SK-N-MC (cell line): ENCODE measurements at regions not wholly inside any gene's neighbourhood (a gene's known extent, or its start where the extent isn't known, plus 50 kb on each side); places are given as distances from the start of the nearest gene placed in this dataset.

ENCODE experiments used
- DNase-seq: peaks from one replicate; pipeline ENCODE4 v3.0.0-alpha.2; 2011; ENCODE audit warnings: low read depth, low spot score
- H3K27ac ChIP-seq: fragments of 200-600 bp; sonication (generic); 2 replicates; pipeline ENCODE4 v1.5.1; 2016; ENCODE audit warnings: mixed run types
- H3K36me3 ChIP-seq: fragments of 200-600 bp; sonication (generic); 2 replicates; pipeline ENCODE4 v1.6.1; 2017; ENCODE audit warnings: antibody characterized with exemption, low read length, mixed read lengths; ENCODE audit not compliant: insufficient read depth
- H3K4me3 ChIP-seq: fragments of 200-600 bp; sonication (generic); 2 replicates; pipeline ENCODE4 v1.5.1; 2016
- H3K9ac ChIP-seq: fragments of 200-600 bp; sonication (generic); 2 replicates; pipeline ENCODE4 v1.8.0; 2017; ENCODE audit warnings: mixed run types, mixed read lengths; ENCODE audit not compliant: insufficient read length
- H3K9me3 ChIP-seq: fragments of 200-600 bp; sonication (generic); 2 replicates; pipeline ENCODE4 v1.6.1; 2017; ENCODE audit warnings: low read depth, mild to moderate bottlenecking, antibody characterized with exemption, low read length, moderate library complexity, mixed read lengths
- EZH2 ChIP-seq: fragments of 200-600 bp; sonication (generic); IDR thresholded peaks from one replicate; pipeline ENCODE4 v1.6.1; 2017; ENCODE audit warnings: antibody characterized with exemption
- FOXP2 ChIP-seq: optimal IDR thresholded peaks from 2 replicates; pipeline ENCODE3; 2011; ENCODE audit warnings: mild to moderate bottlenecking, moderate library complexity; ENCODE audit not compliant: insufficient read depth; ENCODE audit errors: extremely low read length, control extremely low read depth
- POLR2AphosphoS5 ChIP-seq: IDR thresholded peaks from 2 replicates; pipeline ENCODE4 v1.6.1; 2012; ENCODE audit warnings: mild to moderate bottlenecking, low read depth, low read length, borderline replicate concordance

GRCh38 chr20:60365064-60365666, 406.9 kb downstream of the CDH26 start:
- no peak for DNase-seq
- Histone ChIP-seq H3K36me3 (no peaks in the 10 kb centered on the region), H3K9ac (no peak overlapping the region), H3K9me3 (no peaks in the 10 kb centered on the region), H3K4me3 (no peak overlapping the region), H3K27ac (no peak overlapping the region)
- TF ChIP-seq FOXP2 (no peak), EZH2 (no peak), POLR2AphosphoS5 (no peak)

- H3K4me3 ChIP-seq = no peak overlapping the region
- H3K9me3 ChIP-seq = no peaks in the 10 kb centered on the region
- no peak for DNase-seq
- H3K36me3 ChIP-seq = no peaks in the 10 kb centered on the region
- no peak overlapping the region for H3K9ac ChIP-seq
- no peak overlapping the region for H3K27ac ChIP-seq
- no peak for TF ChIP-seq POLR2AphosphoS5
- TF ChIP-seq FOXP2 = no peak
- TF ChIP-seq EZH2 = no peak
Observed at GRCh38 chr20:60365882-60366281, 407.7 kb downstream of the CDH26 start.

GRCh38 chr20:60371384-60371783, 413.2 kb downstream of the CDH26 start:
- H3K4me3 ChIP-seq = no peak overlapping the region
- no peaks in the 10 kb centered on the region for H3K36me3 ChIP-seq
- TF ChIP-seq FOXP2 (no peak), EZH2 (no peak), POLR2AphosphoS5 (no peak)
- no peak overlapping the region for H3K27ac ChIP-seq
- H3K9ac ChIP-seq = no peak overlapping the region
- H3K9me3 ChIP-seq = no peaks in the 10 kb centered on the region
- DNase-seq = no peak

- Histone ChIP-seq H3K4me3 (no peak overlapping the region), H3K27ac (no peak overlapping the region), H3K9ac (no peak overlapping the region), H3K9me3 (no peaks in the 10 kb centered on the region), H3K36me3 (no peaks in the 10 kb centered on the region)
- DNase-seq = no peak
- TF ChIP-seq FOXP2 (no peak), EZH2 (no peak), POLR2AphosphoS5 (no peak)
Observed at GRCh38 chr20:60372275-60372674, 414.1 kb downstream of the CDH26 start.

- H3K9me3 ChIP-seq = no peaks in the 10 kb centered on the region
- no peak overlapping the region for H3K9ac ChIP-seq
- no peak overlapping the region for H3K27ac ChIP-seq
- no peak for DNase-seq
- no peaks in the 10 kb centered on the region for H3K36me3 ChIP-seq
- no peak overlapping the region for H3K4me3 ChIP-seq
- TF ChIP-seq FOXP2 (no peak), POLR2AphosphoS5 (no peak)
Observed at GRCh38 chr20:60372822-60373221, 414.6 kb downstream of the CDH26 start.

GRCh38 chr20:60378620-60379019, 420.4 kb downstream of the CDH26 start:
- Histone ChIP-seq H3K9ac (no peak overlapping the region), H3K36me3 (no peaks in the 10 kb centered on the region), H3K9me3 (no peaks in the 10 kb centered on the region), H3K27ac (no peak overlapping the region), H3K4me3 (no peak overlapping the region)
- no peak for DNase-seq
- TF ChIP-seq FOXP2 (no peak), POLR2AphosphoS5 (no peak), EZH2 (no peak)

GRCh38 chr20:60381643-60382400, 423.6 kb downstream of the CDH26 start:
- Histone ChIP-seq H3K9me3 (no peaks in the 10 kb centered on the region), H3K36me3 (no peaks in the 10 kb centered on the region), H3K4me3 (no peak overlapping the region), H3K27ac (no peak overlapping the region), H3K9ac (no peak overlapping the region)
- TF ChIP-seq FOXP2 (no peak), POLR2AphosphoS5 (no peak), EZH2 (no peak)
- DNase-seq = no peak

GRCh38 chr20:60389441-60389840, 431.2 kb downstream of the CDH26 start:
- Histone ChIP-seq H3K9ac (no peak overlapping the region), H3K9me3 (no peaks in the 10 kb centered on the region), H3K27ac (no peak overlapping the region), H3K36me3 (no peaks in the 10 kb centered on the region), H3K4me3 (no peak overlapping the region)
- no peak for DNase-seq
- no peak for TF ChIP-seq FOXP2
